Keratinocyte (primary cell): ENCODE measurements at regions not wholly inside any gene's neighbourhood (a gene's known extent, or its start where the extent isn't known, plus 50 kb on each side); places are given as distances from the start of the nearest gene placed in this dataset.

Source experiments
- DNase-seq: peaks from one replicate; pipeline ENCODE4 v3.0.0-alpha.2; 2011; ENCODE audit warnings: low read depth, missing footprints, low spot score
- FAIRE-seq: peaks from 2 replicates; lab custom pipeline; 2011; peaks lifted over from hg19 to GRCh38; lab: Jason Lieb, UNC
- H2AFZ ChIP-seq: 2 replicates; pipeline ENCODE4 v1.6.0; 2012; ENCODE audit warnings: low read length, control low read depth, inconsistent platforms; ENCODE audit not compliant: control insufficient read depth
- H3K27ac ChIP-seq: 2 replicates; pipeline ENCODE4 v1.5.1; 2011; ENCODE audit warnings: low read length; ENCODE audit not compliant: control insufficient read depth, insufficient read depth
- H3K27me3 ChIP-seq: 3 replicates; pipeline ENCODE4 v1.6.0; 2011; ENCODE audit warnings: low read length; ENCODE audit not compliant: control insufficient read depth, insufficient read depth; ENCODE audit errors: extremely low read depth
- H3K36me3 ChIP-seq, 2 experiments: 2 replicates in 1 of 2; 3 replicates in 1 of 2; pipeline ENCODE4 v1.5.1; 2011; ENCODE audit warnings: low read length in 2 of 2, mild to moderate bottlenecking in 1 of 2; ENCODE audit not compliant: control insufficient read depth in 2 of 2, insufficient read depth in 2 of 2; ENCODE audit errors: extremely low read depth in 1 of 2
- H3K4me1 ChIP-seq: 3 replicates; pipeline ENCODE4 v1.5.1; 2011; ENCODE audit warnings: low read length; ENCODE audit not compliant: control insufficient read depth, insufficient read depth; ENCODE audit errors: extremely low read depth
- H3K4me2 ChIP-seq: 3 replicates; pipeline ENCODE4 v1.6.0; 2011; ENCODE audit warnings: low read depth, low read length; ENCODE audit not compliant: control insufficient read depth, insufficient read depth; ENCODE audit errors: extremely low read depth
- H3K4me3 ChIP-seq, 3 experiments: fragments of 200-600 bp in 1 of 3; sonication (generic) in 1 of 3; 2 replicates in 2 of 3; 3 replicates in 1 of 3; pipeline ENCODE4 v1.5.1; 2011 to 2016; ENCODE audit warnings: low read length in 3 of 3, mild to moderate bottlenecking in 3 of 3, control low read depth in 2 of 3, inconsistent platforms in 1 of 3, low read depth in 1 of 3, mixed read lengths in 1 of 3, mixed run types in 1 of 3, moderate library complexity in 1 of 3; ENCODE audit not compliant: control insufficient read depth in 2 of 3, insufficient read depth in 2 of 3; ENCODE audit errors: extremely low read depth in 1 of 3
- H3K79me2 ChIP-seq: 2 replicates; pipeline ENCODE4 v1.6.0; 2012; ENCODE audit warnings: low read length; ENCODE audit not compliant: control insufficient read depth, insufficient read depth
- H3K9ac ChIP-seq: 3 replicates; pipeline ENCODE4 v1.6.0; 2011; ENCODE audit warnings: low read length; ENCODE audit not compliant: control insufficient read depth, insufficient read depth; ENCODE audit errors: extremely low read depth
- H3K9me1 ChIP-seq: 3 replicates; pipeline ENCODE4 v1.6.0; 2011; ENCODE audit warnings: low read length; ENCODE audit not compliant: control insufficient read depth, insufficient read depth; ENCODE audit errors: extremely low read depth
- H3K9me3 ChIP-seq: 2 replicates; pipeline ENCODE4 v1.5.1; 2012; ENCODE audit warnings: low read depth, low read length; ENCODE audit not compliant: control insufficient read depth
- H4K20me1 ChIP-seq: 3 replicates; pipeline ENCODE4 v1.6.0; 2011; ENCODE audit warnings: low read length; ENCODE audit not compliant: control insufficient read depth, insufficient read depth; ENCODE audit errors: extremely low read depth
- CTCF ChIP-seq, 3 experiments: IDR thresholded peaks in 1 of 3; conservative IDR thresholded peaks in 1 of 3; optimal IDR thresholded peaks in 1 of 3; 2 replicates in 2 of 3; 3 replicates in 1 of 3; pipeline versions ENCODE3 to v1.5.1; 2011; ENCODE audit warnings: low read length in 3 of 3, mild to moderate bottlenecking in 3 of 3, moderate library complexity in 2 of 3, control low read depth in 1 of 3, inconsistent platforms in 1 of 3; ENCODE audit not compliant: insufficient read depth in 2 of 3; ENCODE audit errors: extremely low read depth in 1 of 3
- EZH2 ChIP-seq: IDR thresholded peaks from one replicate; pipeline ENCODE4 v1.6.1; 2012; ENCODE audit warnings: inconsistent platforms, mild to moderate bottlenecking, low read length, moderate library complexity
- dilution Hi-C: fragments of 300-500 bp; cut with MboI; formaldehyde crosslinking; loops from one replicate; pipeline ENCODE4 v1.7.0; 2020; ENCODE audit warnings: low sequenced_read_pairs; ENCODE audit not compliant: extremely low pct_ligation_motif_present

- H4K20me1 ChIP-seq, result no peaks in the 10 kb centered on the region
- no peaks in the 10 kb centered on the region for H3K79me2 ChIP-seq
- dilution Hi-C loops, result no loop called here
- no peaks in the 10 kb centered on the region for H3K27me3 ChIP-seq
- no peak overlapping the region for H2AFZ ChIP-seq
- no peak overlapping the region for H3K27ac ChIP-seq
- H3K9me3 ChIP-seq, result no peaks in the 10 kb centered on the region
- TF ChIP-seq CTCF (optimal IDR thresholded peaks at IDR 0.05 in 1 of 3, IDR thresholded peaks at IDR 0.05 in 1 of 3, conservative IDR thresholded peaks at IDR 0.05 in 1 of 3; ENCODE audit: extremely low read depth in 1 of 3, insufficient read depth in 2 of 3, low read length in 3 of 3), result no peak
- no peak for TF ChIP-seq EZH2
- no peaks in the 10 kb centered on the region for H3K9me1 ChIP-seq
- no peak overlapping the region for H3K9ac ChIP-seq
- H3K4me1 ChIP-seq, result no peaks in the 10 kb centered on the region
- FAIRE-seq, result no peak
- no peak overlapping the region for H3K4me2 ChIP-seq
- H3K4me3 ChIP-seq, result no peak overlapping the region
- DNase-seq, result no peak
- H3K36me3 ChIP-seq, result no peaks in the 10 kb centered on the region
Observed at GRCh38 chr14:42734041-42734440, 1127.4 kb downstream of the LRFN5 start.

- H3K9ac ChIP-seq, result no peak overlapping the region
- no peak overlapping the region for H3K4me2 ChIP-seq
- H3K9me3 ChIP-seq, result no peaks in the 10 kb centered on the region
- TF ChIP-seq EZH2 (no peak), CTCF (optimal IDR thresholded peaks at IDR 0.05 in 1 of 3, IDR thresholded peaks at IDR 0.05 in 1 of 3, conservative IDR thresholded peaks at IDR 0.05 in 1 of 3; ENCODE audit: extremely low read depth in 1 of 3, insufficient read depth in 2 of 3, low read length in 3 of 3) (no peak)
- no peak overlapping the region for H3K27ac ChIP-seq
- no peak for FAIRE-seq
- no peaks in the 10 kb centered on the region for H3K4me1 ChIP-seq
- H3K36me3 ChIP-seq, result no peaks in the 10 kb centered on the region
- dilution Hi-C loops, result no loop called here
- H3K9me1 ChIP-seq, result no peaks in the 10 kb centered on the region
- H3K4me3 ChIP-seq, result no peak overlapping the region
- no peaks in the 10 kb centered on the region for H3K27me3 ChIP-seq
- H4K20me1 ChIP-seq, result no peaks in the 10 kb centered on the region
- no peaks in the 10 kb centered on the region for H3K79me2 ChIP-seq
- no peak for DNase-seq
- H2AFZ ChIP-seq, result no peak overlapping the region
Observed at GRCh38 chr14:42732005-42732404, 1125.3 kb downstream of the LRFN5 start.
